ENCODE measurements at regions not wholly inside any gene's neighbourhood (a gene's known extent, or its start where the extent isn't known, plus 50 kb on each side); places are given as distances from the start of the nearest gene placed in this dataset.

- no peaks in the 10 kb centered on the region for H3K4me1 ChIP-seq (ENCODE audit: insufficient read depth, low read length, poor library complexity, severe bottlenecking)
- no peaks in the 10 kb centered on the region for H3K36me3 ChIP-seq (ENCODE audit: insufficient read depth, low read length)
- H3K9me2 ChIP-seq (replicated peaks; ENCODE audit: low read depth, low read length): no peaks in the 10 kb centered on the region
- no peak overlapping the region for H2AFZ ChIP-seq (ENCODE audit: low read length)
- H3K27me3 ChIP-seq (ENCODE audit: insufficient read depth, low read length, poor library complexity, severe bottlenecking): no peaks in the 10 kb centered on the region
- H4K20me1 ChIP-seq (ENCODE audit: insufficient read depth, low read length, poor library complexity, severe bottlenecking): no peaks in the 10 kb centered on the region
- no peak overlapping the region for H3K4me2 ChIP-seq (ENCODE audit: low read depth, low read length, poor library complexity, severe bottlenecking)
- no peaks in the 10 kb centered on the region for H3K9me3 ChIP-seq (ENCODE audit: insufficient read depth, low read depth, low read length)
- no peaks in the 10 kb centered on the region for H3F3A ChIP-seq (ENCODE audit: low read depth)
- TF ChIP-seq, protein P1, sequence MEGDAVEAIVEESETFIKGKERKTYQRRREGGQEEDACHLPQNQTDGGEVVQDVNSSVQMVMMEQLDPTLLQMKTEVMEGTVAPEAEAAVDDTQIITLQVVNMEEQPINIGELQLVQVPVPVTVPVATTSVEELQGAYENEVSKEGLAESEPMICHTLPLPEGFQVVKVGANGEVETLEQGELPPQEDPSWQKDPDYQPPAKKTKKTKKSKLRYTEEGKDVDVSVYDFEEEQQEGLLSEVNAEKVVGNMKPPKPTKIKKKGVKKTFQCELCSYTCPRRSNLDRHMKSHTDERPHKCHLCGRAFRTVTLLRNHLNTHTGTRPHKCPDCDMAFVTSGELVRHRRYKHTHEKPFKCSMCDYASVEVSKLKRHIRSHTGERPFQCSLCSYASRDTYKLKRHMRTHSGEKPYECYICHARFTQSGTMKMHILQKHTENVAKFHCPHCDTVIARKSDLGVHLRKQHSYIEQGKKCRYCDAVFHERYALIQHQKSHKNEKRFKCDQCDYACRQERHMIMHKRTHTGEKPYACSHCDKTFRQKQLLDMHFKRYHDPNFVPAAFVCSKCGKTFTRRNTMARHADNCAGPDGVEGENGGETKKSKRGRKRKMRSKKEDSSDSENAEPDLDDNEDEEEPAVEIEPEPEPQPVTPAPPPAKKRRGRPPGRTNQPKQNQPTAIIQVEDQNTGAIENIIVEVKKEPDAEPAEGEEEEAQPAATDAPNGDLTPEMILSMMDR (conservative IDR thresholded peaks at IDR 0.05; ENCODE audit: low read length): no peak
- TF ChIP-seq EZH2phosphoT487 (IDR thresholded peaks at IDR 0.05; ENCODE audit: borderline replicate concordance): no peak
- H3K4me3 ChIP-seq (ENCODE audit: low read length, poor library complexity, severe bottlenecking): no peak overlapping the region
- H3K9ac ChIP-seq (ENCODE audit: low read depth, low read length, poor library complexity, severe bottlenecking): no peak overlapping the region
- no peaks in the 10 kb centered on the region for H3K79me2 ChIP-seq (ENCODE audit: insufficient read depth, low read length)
Measured at GRCh38 chr1:55673416-55673815, 458.3 kb upstream of the USP24 start.

DNA sequence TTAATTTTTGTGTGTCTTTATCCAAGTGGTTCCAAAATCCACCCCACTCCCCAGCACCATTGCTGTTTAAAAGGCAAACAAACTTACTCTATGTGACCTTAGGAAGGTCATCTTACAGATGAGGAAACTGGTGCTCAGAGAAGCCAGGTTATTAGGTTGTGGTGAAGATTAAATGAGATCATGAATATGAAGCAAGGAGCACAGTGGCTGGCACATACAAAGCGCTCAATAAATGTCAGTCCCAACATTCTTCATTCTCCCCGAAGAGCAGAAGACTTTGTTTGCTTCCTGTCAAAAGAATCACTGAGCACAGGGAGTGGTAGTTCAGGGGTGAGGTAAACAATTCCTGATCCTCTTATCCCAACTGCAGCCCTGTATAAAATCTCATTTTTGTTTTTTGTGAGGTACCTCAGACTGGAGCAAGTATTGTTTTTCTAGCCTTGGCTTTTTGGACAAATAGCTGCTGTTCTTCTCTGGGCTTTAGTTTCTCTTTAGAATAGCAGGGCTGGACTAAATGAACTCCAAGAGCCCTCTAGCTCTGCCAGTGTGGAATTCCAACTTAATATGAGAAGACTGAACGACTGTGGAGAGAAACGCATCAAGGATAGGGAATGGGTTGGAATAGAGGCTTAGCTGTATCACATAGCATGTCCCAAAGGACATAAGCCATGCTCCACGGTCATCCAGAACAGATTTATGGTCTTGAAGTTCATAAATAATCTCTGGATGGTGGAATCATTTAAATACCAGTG is 455.3 kb upstream of the USP24 start:
- Histone ChIP-seq H3K9me3 (ENCODE audit: insufficient read depth, low read depth, low read length) (no peaks in the 10 kb centered on the region), H3K9me2 (replicated peaks; ENCODE audit: low read depth, low read length) (no peaks in the 10 kb centered on the region), H3F3A (ENCODE audit: low read depth) (no peaks in the 10 kb centered on the region), H3K9ac (ENCODE audit: low read depth, low read length, poor library complexity, severe bottlenecking) (no peak overlapping the region), H4K20me1 (ENCODE audit: insufficient read depth, low read length, poor library complexity, severe bottlenecking) (no peaks in the 10 kb centered on the region), H3K4me1 (ENCODE audit: insufficient read depth, low read length, poor library complexity, severe bottlenecking) (no peaks in the 10 kb centered on the region), H2AFZ (ENCODE audit: low read length) (no peak overlapping the region), H3K4me3 (ENCODE audit: low read length, poor library complexity, severe bottlenecking) (no peak overlapping the region), H3K79me2 (ENCODE audit: insufficient read depth, low read length) (no peaks in the 10 kb centered on the region), H3K4me2 (ENCODE audit: low read depth, low read length, poor library complexity, severe bottlenecking) (no peak overlapping the region), H3K27me3 (ENCODE audit: insufficient read depth, low read length, poor library complexity, severe bottlenecking) (no peaks in the 10 kb centered on the region), H3K36me3 (ENCODE audit: insufficient read depth, low read length) (no peaks in the 10 kb centered on the region)
- no peak for TF ChIP-seq EZH2phosphoT487 (IDR thresholded peaks at IDR 0.05; ENCODE audit: borderline replicate concordance)
- TF ChIP-seq, protein P1 (conservative IDR thresholded peaks at IDR 0.05; ENCODE audit: low read length): no peak

DNA sequence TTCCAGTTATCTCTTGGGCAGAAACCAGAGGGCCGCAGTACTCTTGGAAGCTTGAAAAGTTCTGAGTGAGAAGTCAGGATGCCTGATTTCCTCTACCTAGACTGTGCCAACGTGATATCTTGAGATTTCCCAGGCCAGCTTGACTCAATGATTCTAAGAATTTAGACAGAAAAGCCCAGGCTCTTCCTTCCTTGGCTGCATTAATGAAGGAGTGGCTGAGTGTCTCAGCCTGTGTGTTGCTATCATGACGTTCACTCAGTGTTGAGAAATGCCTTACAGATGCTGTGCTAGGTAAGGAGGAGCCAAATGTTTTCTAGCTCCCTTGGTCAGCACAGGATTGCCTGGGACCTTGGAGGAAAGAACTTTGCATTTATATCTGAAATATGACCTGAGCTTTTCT is 454.1 kb upstream of the USP24 start:
- TF ChIP-seq, protein P1 (conservative IDR thresholded peaks at IDR 0.05; ENCODE audit: low read length): no peak
- no peaks in the 10 kb centered on the region for H3K9me3 ChIP-seq (ENCODE audit: insufficient read depth, low read depth, low read length)
- no peak overlapping the region for H3K4me2 ChIP-seq (ENCODE audit: low read depth, low read length, poor library complexity, severe bottlenecking)
- no peak overlapping the region for H3K9ac ChIP-seq (ENCODE audit: low read depth, low read length, poor library complexity, severe bottlenecking)
- no peaks in the 10 kb centered on the region for H3K27me3 ChIP-seq (ENCODE audit: insufficient read depth, low read length, poor library complexity, severe bottlenecking)
- no peaks in the 10 kb centered on the region for H3K79me2 ChIP-seq (ENCODE audit: insufficient read depth, low read length)
- H3K4me1 ChIP-seq (ENCODE audit: insufficient read depth, low read length, poor library complexity, severe bottlenecking): no peaks in the 10 kb centered on the region
- no peaks in the 10 kb centered on the region for H3F3A ChIP-seq (ENCODE audit: low read depth)
- H3K4me3 ChIP-seq (ENCODE audit: low read length, poor library complexity, severe bottlenecking): no peak overlapping the region
- H2AFZ ChIP-seq (ENCODE audit: low read length): no peak overlapping the region
- no peaks in the 10 kb centered on the region for H3K9me2 ChIP-seq (replicated peaks; ENCODE audit: low read depth, low read length)
- no peaks in the 10 kb centered on the region for H3K36me3 ChIP-seq (ENCODE audit: insufficient read depth, low read length)
- no peaks in the 10 kb centered on the region for H4K20me1 ChIP-seq (ENCODE audit: insufficient read depth, low read length, poor library complexity, severe bottlenecking)

All from Loucy (cell line).